Colonic mucosa (tissue), 4 donors: ENCODE measurements at regions not wholly inside any gene's neighbourhood (a gene's known extent, or its start where the extent isn't known, plus 50 kb on each side); places are given as distances from the start of the nearest gene placed in this dataset.
A peak's percentile ranks its signal among the peaks of the same experiment; 100 is the strongest.

Source experiments
- DNase-seq: peaks from one replicate; pipeline ENCODE4 v3.0.0-alpha.2; 2020
- H3K27ac ChIP-seq: fragments of 200-600 bp; one replicate; pipeline ENCODE4 v1.8.0; 2021
- H3K27me3 ChIP-seq: fragments of 200-600 bp; one replicate; pipeline ENCODE4 v1.8.0; 2021
- H3K36me3 ChIP-seq: fragments of 200-600 bp; one replicate; pipeline ENCODE4 v1.8.0; 2021
- H3K4me1 ChIP-seq: fragments of 200-600 bp; one replicate; pipeline ENCODE4 v1.8.0; 2021; ENCODE audit warnings: mild to moderate bottlenecking
- H3K4me3 ChIP-seq: fragments of 200-600 bp; one replicate; pipeline ENCODE4 v1.8.0; 2021
- H3K9ac ChIP-seq, 2 donors: one replicate each; pipeline ENCODE4 v1.7.0; 2013; ENCODE audit warnings: control low read depth in 2 of 2, low read depth in 2 of 2, low read length in 2 of 2
- H3K9me3 ChIP-seq: fragments of 200-600 bp; one replicate; pipeline ENCODE4 v1.8.0; 2021
- CTCF ChIP-seq: fragments of 200-600 bp; IDR thresholded peaks from one replicate; pipeline ENCODE4 v1.8.0; 2022; ENCODE audit warnings: antibody characterized with exemption, mild to moderate bottlenecking
- intact Hi-C: fragments of 100-400 bp; cut with DNase I; formaldehyde crosslinking; loops from one replicate; pipeline ENCODE4 v1.14.1; 2022
- donor health status: healthy.
- donor health status: DM: no; HTN: no; CAD: no.
- donor health status: DM: no; HTN: no; CAD: no.

DNA sequence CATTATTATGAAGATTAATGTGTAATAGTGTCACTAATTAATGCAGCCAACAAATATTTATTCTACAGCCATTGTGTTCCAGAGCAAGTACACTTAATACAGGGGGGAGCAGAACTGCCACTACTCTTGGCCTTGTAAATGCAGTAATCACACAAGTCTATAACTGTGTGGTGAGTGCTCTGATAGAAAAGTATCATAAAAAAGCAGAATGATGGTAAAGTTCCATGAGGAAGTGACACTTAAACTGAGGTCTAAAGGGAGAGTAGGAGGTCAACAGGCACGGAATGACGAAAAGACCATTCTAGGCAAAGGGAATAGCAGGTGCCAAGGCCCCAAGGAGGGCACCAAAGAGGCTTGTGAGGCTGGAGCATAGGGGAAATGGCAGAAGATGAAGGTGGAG, 142.9 kb downstream of the OSTF1 start:
- TF ChIP-seq CTCF = no peak
- Histone ChIP-seq H3K4me1 (no peaks in the 10 kb centered on the region), H3K9me3 (no peaks in the 10 kb centered on the region), H3K4me3 (no peak overlapping the region), H3K9ac (no peak overlapping the region), H3K27me3 (no peaks in the 10 kb centered on the region), H3K27ac (peak overlapping the region; percentile 17), H3K36me3 (no peaks in the 10 kb centered on the region)
- DNase-seq = no peak
- intact Hi-C loops = no loop called here

DNA sequence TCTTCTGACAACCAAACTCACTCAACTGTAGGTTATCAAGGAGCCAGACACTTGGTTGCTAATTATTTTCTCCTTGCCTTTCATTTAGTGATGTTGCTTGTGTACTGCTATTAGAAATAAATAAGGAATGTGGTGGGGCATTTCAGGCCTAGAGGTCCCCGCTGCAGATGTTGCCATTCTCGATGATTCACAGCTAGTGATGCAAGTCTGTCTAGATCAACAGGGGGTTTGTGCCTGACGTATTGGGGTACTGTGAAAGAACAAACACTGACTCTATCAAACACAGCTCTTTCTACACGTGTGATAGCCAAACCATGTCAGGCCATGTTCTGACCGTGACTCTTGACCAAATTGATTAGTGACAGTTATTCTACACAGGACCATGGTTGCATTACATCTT, 144.7 kb downstream of the OSTF1 start:
- H3K4me1 ChIP-seq = no peaks in the 10 kb centered on the region
- no peak for TF ChIP-seq CTCF
- H3K27ac ChIP-seq = no peak overlapping the region
- H3K36me3 ChIP-seq = no peaks in the 10 kb centered on the region
- DNase-seq = no peak
- H3K4me3 ChIP-seq = no peak overlapping the region
- H3K9ac ChIP-seq = no peak overlapping the region
- no peaks in the 10 kb centered on the region for H3K9me3 ChIP-seq
- H3K27me3 ChIP-seq = no peaks in the 10 kb centered on the region
- intact Hi-C loops = no loop called here

DNA sequence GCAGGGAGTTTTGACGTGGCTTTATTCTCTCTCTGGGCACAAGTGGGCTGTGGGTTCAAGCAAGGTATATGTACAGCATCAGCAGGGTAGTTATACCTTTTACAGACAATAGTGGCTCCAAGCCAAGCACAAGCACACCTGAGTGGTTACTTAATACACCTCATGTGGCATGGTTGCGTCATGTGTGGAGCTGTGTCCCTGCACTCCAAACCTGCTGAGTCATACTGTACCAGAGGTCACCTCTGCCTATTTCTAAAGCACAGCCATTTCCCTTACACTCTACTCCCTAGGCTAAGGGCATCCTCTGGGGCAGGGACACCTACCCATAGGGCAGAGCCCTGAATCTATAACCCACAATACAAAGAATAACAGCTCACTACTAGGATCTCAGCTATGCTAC, 147.3 kb downstream of the OSTF1 start:
- Histone ChIP-seq H3K4me3 (no peak overlapping the region), H3K9ac (no peak overlapping the region), H3K36me3 (no peaks in the 10 kb centered on the region), H3K27ac (no peak overlapping the region), H3K9me3 (no peaks in the 10 kb centered on the region), H3K27me3 (no peaks in the 10 kb centered on the region), H3K4me1 (no peaks in the 10 kb centered on the region)
- intact Hi-C loops = no loop called here
- no peak for DNase-seq
- no peak for TF ChIP-seq CTCF

DNA sequence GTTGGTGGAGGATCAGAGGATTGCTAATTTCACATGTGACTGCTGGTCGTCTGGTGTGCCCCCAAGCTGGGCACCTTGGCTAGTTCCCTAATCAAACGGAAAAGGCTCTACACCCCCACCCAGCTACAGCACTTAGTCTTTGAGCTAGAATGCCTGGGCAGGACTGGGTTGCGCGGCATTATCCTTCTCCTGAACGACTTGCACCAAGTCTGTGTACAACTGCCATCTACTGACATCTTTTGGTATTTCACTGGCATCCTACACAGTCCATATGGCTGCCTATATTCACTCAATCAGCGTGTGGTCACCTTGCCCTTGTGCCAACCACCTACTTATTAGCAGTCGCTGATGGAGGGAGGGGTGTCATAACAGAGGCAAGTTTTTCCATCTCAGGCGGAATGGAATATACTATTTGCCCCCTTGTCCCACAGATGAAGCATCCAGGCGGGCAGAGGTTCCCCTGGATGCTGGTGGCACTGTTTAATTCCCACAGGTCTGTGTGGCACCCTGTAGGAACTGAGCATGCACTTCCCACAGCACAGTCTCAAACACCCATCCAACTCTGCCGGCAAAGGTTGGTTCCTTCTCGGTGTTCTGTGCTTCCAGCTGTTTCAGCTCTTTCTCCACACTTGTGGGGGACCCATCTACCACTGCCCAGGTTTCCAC, 150.1 kb downstream of the OSTF1 start:
- Histone ChIP-seq H3K4me1 (no peaks in the 10 kb centered on the region), H3K4me3 (no peak overlapping the region), H3K9ac (no peak overlapping the region), H3K9me3 (no peaks in the 10 kb centered on the region), H3K36me3 (no peaks in the 10 kb centered on the region), H3K27ac (no peak overlapping the region), H3K27me3 (no peaks in the 10 kb centered on the region)
- intact Hi-C loops = loop anchor here (2.0 kb wide), 1 partner anchor 38 kb away; no protein-coding TSS in a partner anchor
- peak; percentile 71 for DNase-seq
- TF ChIP-seq CTCF = peak; percentile 66

- no peak for TF ChIP-seq CTCF
- Histone ChIP-seq H3K27me3 (no peaks in the 10 kb centered on the region), H3K4me3 (no peak overlapping the region), H3K9me3 (no peaks in the 10 kb centered on the region), H3K27ac (no peak overlapping the region), H3K9ac (no peak overlapping the region), H3K36me3 (no peaks in the 10 kb centered on the region), H3K4me1 (no peaks in the 10 kb centered on the region)
- DNase-seq = no peak
- intact Hi-C loops = loop anchor here (2.0 kb wide), 1 partner anchor 38 kb away; no protein-coding TSS in a partner anchor
Observed at GRCh38 chr9:75239176-75239575, 150.9 kb downstream of the OSTF1 start.
